GM12865 (cell line): ENCODE measurements at regions not wholly inside any gene's neighbourhood (a gene's known extent, or its start where the extent isn't known, plus 50 kb on each side); places are given as distances from the start of the nearest gene placed in this dataset.

Experiments used
- DNase-seq: peaks from one replicate; pipeline ENCODE4 v3.0.0; 2010; ENCODE audit warnings: low read depth
- H3K4me3 ChIP-seq: 2 replicates; pipeline ENCODE4 v1.5.1; 2011; ENCODE audit warnings: mild to moderate bottlenecking, low read depth, low read length, control low read depth
- TF ChIP-seq, protein P1 (sequence below): IDR thresholded peaks from 2 replicates; pipeline ENCODE4 v1.5.1; 2011; ENCODE audit warnings: low read length, control low read depth, low read depth, inconsistent platforms; ENCODE audit not compliant: insufficient read depth; ENCODE audit errors: missing control alignments

GRCh38 chr2:160941290-160941846 lies 218.9 kb upstream of the TANK start:
- TF ChIP-seq, protein P1, sequence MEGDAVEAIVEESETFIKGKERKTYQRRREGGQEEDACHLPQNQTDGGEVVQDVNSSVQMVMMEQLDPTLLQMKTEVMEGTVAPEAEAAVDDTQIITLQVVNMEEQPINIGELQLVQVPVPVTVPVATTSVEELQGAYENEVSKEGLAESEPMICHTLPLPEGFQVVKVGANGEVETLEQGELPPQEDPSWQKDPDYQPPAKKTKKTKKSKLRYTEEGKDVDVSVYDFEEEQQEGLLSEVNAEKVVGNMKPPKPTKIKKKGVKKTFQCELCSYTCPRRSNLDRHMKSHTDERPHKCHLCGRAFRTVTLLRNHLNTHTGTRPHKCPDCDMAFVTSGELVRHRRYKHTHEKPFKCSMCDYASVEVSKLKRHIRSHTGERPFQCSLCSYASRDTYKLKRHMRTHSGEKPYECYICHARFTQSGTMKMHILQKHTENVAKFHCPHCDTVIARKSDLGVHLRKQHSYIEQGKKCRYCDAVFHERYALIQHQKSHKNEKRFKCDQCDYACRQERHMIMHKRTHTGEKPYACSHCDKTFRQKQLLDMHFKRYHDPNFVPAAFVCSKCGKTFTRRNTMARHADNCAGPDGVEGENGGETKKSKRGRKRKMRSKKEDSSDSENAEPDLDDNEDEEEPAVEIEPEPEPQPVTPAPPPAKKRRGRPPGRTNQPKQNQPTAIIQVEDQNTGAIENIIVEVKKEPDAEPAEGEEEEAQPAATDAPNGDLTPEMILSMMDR, result no peak
- no peak overlapping the region for H3K4me3 ChIP-seq
- no peak for DNase-seq

- no peak for DNase-seq
- TF ChIP-seq, protein P1, result no peak
- H3K4me3 ChIP-seq, result no peak overlapping the region
These were observed 217.6 kb upstream of the TANK start for GRCh38 chr2:160942476-160943142.

- TF ChIP-seq, protein P1, result no peak
- no peak for DNase-seq
- H3K4me3 ChIP-seq, result no peak overlapping the region
These were observed 216.8 kb upstream of the TANK start for GRCh38 chr2:160943414-160943813.

DNA sequence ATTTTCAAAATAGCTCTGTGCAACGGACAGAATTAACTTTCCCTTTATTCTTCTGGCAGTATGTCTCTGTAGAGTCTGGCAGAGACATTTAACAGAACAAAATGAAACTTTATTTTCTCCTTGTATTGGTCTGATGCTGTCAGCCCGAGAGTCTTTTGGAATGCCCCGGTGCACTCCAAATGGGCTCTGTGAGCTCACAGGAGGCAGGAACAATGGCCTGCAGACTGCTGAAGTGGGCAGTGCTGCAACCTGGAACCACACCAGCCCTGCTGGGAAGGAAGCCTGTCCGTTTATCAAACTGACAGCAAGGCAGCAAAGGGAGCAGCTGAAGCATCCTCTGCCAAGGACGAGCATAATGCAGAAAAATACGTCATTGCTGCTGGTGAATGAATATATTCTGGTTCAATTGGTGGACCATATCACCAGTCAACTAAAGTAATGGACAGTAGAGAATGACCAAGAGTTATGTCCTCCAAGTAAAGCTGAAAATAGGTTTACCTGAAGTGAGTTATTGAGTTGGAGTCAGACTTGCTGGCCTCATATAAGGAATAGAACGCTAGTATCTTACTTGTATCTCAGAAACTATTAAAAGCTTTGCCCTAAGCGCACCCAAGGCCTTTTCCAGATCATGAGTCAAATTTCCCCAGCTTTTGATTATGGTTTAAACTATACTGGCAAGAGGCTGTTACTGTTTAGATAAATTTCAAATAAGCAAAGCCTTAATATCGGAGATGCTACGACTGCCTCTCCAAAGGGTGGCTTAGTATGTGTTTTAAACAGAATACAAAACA lies 207.6 kb upstream of the TANK start:
- TF ChIP-seq, protein P1, result no peak
- no peak for DNase-seq
- H3K4me3 ChIP-seq, result no peak overlapping the region

- TF ChIP-seq, protein P1, result no peak
- no peak for DNase-seq
These were observed 204.7 kb upstream of the TANK start for GRCh38 chr2:160955578-160955977.

GRCh38 chr2:160956243-160956802 lies 203.9 kb upstream of the TANK start:
- DNase-seq, result no peak
- H3K4me3 ChIP-seq, result no peak overlapping the region
- TF ChIP-seq, protein P1, result no peak

More at GRCh38 chr2:160955578-160955977, 204.7 kb upstream of the TANK start:
- H3K4me3 ChIP-seq, result no peak overlapping the region
